Stimulated activated naive CD8-positive, alpha-beta T cell treated with anti-CD3 and anti-CD28 coated beads, Interleukin-15, Interleukin-2, amounts not matched to agents 100 U/mL and 50 U/mL, for 24 hours (primary cell): ENCODE measurements at regions not wholly inside any gene's neighbourhood (a gene's known extent, or its start where the extent isn't known, plus 50 kb on each side); places are given as distances from the start of the nearest gene placed in this dataset.
A peak's percentile ranks its signal among the peaks of the same experiment; 100 is the strongest.
"Not testable (repeated sequence)": the region's sequence is repeated elsewhere in the genome, so short reads cannot be mapped to it uniquely, and the experiment has no call there.

Experiments
- ATAC-seq: fragments of 150-1000 bp; cut with Tn5 transposase; one replicate; pipeline ENCODE4 v1.10.0; 2021
- DNase-seq: peaks from one replicate; pipeline ENCODE4 v3.0.0; 2021

DNA sequence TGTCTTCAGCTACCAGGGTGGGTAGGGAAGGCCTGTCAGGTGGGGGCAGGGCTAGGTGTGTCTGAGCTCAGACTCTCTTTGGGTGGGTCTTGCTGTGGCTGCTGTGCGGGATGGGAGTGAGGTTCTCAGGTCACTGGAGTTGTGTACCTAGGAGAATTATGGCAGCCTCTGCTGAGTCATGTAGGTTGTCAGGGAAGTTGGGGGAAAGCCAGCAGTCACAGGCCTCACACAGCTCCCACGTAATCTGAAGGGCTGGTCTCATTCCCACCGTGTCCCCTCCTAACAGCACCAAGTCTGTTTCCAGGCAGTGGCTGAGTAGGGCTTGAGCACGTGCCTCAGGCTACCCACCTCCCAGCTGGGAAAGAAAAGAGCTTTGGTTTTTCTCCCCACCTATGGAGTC is 67.0 kb downstream of the CHCHD4 start:
- no peak for ATAC-seq
- no peak for DNase-seq

DNA sequence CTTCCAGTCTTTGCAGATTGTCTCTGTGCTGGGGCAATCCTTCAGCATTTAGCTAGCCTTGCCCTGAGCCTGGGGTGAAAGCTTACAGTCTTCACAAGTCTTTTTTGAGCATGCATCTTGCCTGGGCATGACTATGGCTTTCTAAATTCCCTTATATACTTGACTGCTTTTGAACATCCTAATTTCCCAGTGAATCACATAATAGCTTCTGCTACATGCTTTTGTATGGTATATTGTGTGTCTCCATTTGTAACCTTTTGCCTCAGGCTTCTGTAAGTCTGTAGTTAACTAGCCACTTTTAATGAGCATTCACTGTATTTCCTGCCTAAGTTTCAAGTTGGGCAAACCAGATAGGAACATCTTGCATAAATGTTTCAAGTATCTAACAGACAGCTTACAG is 76.8 kb downstream of the CHCHD4 start:
- DNase-seq (no peak), ATAC-seq (no peak)

DNA sequence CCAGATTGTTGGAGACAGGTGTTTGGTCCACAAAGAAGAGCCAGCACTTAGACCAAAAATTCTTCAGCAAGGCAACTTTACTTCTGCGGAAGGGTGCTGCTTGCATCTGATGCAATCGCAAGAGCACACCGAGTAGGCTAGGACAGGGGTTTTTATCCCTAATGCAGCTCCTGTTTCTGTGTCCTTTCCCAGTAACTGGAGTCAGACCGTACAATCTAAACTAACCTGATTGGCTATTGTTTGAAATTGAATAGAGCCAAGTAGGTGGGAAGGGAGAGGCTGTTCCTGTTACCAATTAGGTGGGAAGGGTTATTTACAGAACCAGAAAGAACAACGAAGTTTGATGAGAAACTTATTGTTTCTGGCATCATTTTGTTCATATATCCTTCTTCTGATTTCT is 77.6 kb downstream of the CHCHD4 start:
- ATAC-seq: no peak
- no peak for DNase-seq

DNA sequence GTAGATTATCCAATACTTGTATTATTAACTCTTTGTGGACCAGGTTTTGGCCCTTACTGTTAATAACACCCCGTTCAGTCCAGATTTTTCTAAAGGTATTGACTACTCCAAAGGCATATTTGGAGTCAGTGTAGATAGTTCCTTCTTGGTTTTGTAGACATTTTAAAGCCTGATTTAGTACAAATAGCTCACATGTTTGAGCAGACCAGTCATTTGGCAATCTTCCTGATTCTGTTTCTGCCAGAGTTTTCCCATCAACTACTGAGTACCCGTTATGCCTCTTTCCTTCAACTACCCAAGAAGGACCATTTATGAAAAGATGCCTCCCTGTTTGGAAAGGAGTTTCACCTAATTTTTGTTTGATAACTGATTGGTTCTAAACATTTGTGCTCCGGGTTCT is 82.0 kb downstream of the CHCHD4 start:
- no peak for ATAC-seq
- no peak for DNase-seq

DNA sequence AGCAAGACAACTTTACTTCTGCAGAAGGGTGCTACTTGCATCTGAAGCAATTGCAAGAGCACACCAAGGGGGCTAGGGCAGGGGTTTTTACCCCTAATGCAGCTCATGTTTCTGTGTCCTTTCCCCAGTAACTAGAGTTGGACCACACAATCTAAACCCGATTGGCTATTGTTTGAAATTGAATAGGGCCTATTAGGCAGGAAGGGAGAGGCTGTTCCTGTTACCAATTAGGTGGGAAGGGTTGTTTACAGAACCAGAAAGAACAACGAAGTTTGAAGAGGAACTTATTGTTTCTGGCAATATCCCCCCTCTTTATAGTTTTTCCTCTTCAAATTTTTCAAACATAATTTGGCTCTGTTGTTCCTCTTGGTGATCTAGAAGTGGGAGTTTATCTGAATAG is 85.5 kb downstream of the CHCHD4 start:
- DNase-seq (no peak), ATAC-seq (no peak)

DNA sequence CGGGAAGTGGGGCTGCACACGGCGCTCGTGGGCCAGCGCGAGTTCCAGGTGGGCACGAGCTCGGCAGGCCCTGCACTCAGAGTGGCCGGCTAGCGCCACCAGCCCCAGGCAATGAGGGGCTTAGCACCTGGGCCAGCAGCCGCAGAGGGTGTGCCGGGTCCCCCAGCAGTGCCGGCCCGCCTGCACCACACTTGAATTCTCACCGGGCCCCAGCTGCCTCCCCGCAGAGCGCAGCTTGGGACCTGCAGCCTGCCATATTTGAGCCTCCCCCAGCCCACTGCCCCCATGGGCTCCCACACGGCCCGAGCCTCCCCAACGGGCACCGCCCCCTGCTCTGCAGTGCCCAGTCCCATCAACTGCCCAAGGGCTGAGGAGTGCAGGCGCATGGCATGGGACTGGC is 87.5 kb downstream of the CHCHD4 start:
- DNase-seq (no peak), ATAC-seq (no peak)

DNA sequence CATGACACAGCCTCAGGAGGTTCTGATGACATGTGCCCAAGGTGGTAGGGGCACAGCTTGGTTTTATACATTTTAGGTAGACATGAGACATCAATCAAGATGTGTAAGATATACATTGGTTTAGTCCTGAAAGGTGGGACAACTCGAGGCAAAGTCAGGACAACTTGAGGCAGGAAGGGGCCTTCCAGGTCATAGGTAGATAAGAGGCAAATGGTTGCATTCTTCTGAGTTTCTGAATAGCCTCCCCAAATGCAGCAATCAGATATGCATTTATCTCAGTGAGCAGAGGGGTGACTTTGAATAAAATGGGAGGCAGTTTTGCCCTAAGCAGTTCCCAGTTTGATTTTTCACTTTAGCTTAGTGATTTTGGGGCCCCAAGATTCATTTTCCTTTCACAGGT is 91.6 kb downstream of the CHCHD4 start:
- ATAC-seq: no peak
- DNase-seq: no peak

DNA sequence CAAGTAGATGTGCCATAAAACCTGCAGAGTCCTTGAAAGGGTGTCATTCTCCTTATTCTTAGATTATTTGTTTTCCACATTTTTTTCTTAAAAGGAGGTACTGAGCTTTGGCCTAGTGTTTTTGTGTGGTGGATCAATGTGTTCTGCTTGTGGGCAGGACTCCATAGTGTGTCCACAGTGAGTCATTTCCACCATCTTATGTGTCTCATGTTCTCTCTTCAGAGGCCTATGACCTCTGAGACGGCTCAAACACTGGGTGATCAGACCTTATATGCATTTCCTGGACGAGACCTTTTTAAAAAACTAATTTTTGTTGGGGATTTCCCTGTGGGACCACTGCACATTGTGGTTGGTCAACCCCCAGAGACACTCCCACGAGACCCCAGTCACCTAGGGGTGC is 93.4 kb downstream of the CHCHD4 start:
- DNase-seq: no peak
- peak; percentile 85 for ATAC-seq

DNA sequence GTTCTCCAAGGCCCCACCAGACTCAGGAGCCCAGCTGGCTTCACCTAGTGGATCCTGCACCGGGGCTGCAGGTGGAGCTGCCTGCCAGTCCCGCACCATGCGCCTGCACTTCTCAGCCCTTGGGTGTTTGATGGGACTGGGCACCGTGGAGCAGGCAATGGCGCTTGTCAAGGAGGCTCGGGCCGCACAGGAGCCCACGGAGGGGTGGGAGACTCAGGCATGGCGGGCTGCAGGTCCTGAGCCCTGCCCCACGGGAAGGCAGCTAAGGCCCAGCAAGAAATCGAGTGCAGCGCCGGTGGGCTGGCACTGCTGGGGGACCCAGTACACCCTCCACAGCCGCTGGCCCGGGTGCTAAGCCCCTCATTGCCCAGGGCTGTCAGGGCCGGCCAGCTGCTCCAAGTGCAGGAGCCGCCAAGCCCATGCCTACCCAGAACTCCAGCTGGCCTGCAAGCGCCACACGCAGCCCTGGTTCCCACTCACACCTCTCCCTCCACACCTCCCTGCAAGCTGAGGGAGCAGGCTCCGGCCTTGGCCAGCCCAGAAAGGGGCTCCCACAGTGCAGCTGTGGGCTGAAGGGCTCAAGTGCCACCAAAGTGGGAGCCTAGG is 95.2 kb downstream of the CHCHD4 start:
- not testable (repeated sequence) for DNase-seq, ATAC-seq

DNA sequence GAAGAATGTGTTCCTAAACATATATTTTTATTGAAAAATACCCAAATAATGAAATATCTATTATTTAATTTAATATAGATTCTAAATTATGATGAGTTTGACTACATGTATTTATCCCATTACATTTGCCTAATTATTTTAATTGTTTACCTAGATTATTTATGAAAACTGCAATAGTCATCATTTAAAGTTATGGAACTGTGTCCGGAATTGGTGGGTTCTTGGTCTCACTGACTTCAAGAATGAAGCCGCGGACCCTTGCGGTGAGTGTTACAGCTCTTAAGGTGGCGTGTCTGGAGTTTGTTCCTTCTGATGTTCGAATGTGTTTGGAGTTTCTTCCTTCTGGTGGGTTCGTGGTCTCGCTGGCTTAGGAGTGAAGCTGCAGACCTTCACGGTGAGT is 96.5 kb downstream of the CHCHD4 start:
- not testable (repeated sequence) for DNase-seq, ATAC-seq

DNA sequence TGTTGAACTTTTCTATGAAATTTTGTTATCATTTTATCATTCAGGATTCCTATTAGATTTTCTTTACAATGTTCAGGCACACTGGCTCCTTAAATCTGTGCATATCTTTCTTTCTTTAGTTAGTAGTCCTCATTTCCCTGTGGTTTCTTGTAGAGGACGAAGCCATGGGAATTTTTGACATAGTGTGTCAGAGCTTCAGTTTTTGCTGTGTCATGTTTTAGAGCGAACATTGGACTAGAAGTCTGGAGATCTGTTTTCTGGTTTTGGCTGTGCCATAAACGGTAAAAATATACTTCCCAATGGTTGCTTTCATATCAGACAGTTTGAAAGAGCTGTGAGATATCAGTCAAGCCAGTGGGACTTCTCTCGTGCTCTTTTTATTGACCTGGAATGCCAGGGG is 105.2 kb downstream of the CHCHD4 start:
- no peak for DNase-seq
- ATAC-seq: no peak

DNA sequence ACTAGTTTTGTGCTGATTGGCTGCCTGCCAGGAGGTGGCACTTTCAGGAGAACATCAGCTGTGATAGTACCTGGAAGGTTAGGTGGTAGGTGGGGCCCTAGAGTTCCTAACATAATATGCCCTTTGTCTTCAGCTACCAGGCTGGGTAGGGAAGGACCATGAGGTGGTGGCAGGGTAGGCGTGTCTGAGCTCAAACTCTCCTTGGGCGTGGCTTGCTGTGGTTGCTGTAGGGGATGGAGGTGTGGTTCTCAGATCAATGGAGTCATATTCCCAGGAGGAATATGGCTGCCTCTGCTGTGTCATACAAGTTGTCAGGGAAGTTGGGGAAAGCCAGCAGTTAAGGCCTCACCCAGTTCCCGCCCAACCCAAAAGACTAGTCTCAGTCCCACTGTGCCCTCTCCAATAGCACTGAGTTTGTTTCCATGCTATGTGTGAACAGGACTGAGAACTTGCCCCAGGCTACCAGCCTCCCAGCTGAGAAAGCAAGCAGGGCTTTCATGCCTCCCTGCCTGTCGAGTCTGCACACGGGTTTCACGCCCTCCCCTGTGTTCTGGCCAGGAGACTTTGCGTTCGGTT is 107.7 kb downstream of the CHCHD4 start:
- no peak for ATAC-seq
- no peak for DNase-seq

DNA sequence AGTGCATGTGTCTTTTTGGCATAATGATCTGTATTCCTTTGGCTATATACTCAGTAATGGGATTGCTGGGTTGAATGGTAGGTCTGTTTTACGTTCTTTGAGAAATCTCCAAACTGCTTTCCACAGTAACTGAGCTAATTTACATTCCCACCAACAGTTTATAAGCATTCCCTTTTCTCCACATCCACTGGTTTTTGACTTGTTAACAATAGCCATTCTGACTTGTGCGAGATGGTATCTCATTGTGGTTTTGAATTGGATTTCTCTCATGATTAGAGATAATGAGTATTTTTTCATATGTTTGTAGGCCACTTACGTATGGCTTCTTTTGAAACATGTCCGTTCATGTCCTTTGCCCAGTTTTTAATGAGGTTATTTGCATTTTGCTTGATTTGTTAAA is 117.7 kb downstream of the CHCHD4 start:
- DNase-seq: no peak
- ATAC-seq: no peak

DNA sequence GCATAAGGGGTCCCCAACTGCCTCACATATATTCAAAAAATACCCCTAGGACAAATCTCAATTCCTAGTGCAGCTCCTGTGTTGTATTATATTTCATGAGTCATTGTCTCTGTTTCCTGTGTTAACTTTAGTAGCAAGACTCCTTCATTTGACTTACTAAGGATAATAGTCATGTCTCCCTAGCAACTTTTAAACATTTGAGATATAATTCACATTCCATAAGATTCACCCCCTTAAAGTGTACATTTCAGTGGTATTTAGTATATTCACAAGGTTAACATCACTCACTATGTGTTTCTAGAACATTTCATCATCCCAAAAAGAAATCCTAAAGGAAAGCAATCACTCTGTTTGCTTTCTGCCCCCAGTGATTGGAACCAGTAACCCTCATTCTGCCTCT is 121.3 kb upstream of the WNT7A start:
- no peak for ATAC-seq
- no peak for DNase-seq

DNA sequence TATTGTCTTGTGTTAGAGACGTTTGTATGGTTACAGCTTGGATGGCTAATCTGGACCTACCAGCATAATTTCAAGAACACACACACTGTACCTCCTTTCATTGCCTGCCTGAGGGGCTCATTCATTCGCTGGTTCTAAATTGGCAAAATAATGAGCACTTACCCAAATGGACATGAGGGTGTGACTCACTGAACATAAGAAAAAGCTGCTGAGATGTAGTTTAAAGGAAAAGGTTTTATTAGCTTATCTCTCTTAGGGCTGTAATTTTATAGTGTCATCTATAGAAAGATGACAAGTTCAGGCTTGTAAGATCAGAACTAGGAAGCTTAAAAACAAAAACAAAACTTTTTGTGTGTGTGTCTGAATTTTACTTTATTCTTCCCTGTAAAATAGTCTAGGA is 120.7 kb upstream of the WNT7A start:
- DNase-seq (no peak), ATAC-seq (no peak)

DNA sequence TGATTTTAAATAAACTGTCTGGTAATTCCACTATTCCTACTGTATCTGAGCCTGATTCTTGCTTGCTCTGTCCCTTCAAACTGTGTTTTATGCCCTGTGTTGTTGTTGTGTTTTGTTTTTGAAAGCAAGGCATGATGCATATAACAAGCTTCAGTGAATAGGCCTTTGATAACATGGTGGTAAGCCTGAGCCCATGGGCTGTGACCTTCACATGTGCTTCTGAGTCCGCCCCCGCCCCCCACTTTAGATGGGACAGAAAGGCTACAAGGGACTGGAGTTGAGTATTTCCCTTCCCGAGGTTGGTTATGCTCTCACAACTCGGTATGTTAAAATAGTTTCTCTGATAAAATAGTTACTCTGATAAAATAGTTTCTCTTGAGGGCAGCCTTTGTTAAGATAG is 119.0 kb upstream of the WNT7A start:
- ATAC-seq (no peak), DNase-seq (no peak)

DNA sequence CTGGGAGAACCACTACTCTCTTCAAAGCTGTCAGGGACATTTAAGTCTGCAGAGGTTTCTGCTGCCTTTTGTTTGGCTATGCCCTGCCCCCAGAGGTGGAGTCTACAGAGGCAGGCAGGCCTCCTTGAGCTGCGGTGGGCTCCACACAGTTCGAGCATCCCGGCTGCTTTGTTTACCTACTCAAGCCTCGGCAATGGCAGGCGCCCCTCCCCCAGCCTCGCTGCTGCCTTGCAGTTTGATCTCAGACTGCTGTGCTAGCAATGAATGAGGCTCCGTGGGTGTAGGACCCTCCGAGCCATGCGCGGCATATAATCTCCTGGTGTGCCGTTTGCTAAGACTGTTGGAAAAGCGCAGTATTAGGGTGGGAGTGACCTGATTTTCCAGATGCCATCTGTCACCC is 115.3 kb upstream of the WNT7A start:
- not testable (repeated sequence) for ATAC-seq, DNase-seq

DNA sequence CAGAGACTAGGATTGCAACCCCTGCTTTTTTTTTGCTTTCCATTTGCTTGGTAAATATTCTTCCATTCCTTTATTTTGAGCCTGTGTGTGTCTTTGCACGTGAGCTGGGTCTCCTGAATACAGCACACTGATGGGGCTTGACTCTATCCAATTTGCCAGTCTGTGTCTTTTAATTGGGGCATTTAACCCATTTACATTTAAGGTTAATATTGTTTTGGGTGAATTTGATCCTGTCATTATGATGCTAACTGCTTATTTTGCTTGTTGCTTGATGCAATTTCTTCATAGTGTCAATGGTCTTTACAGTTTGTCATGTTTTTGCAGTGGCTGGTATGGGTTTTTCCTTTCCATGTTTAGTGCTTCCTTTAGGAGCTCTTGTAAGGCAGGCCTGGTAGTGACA is 109.1 kb upstream of the WNT7A start:
- not testable (repeated sequence) for ATAC-seq, DNase-seq

DNA sequence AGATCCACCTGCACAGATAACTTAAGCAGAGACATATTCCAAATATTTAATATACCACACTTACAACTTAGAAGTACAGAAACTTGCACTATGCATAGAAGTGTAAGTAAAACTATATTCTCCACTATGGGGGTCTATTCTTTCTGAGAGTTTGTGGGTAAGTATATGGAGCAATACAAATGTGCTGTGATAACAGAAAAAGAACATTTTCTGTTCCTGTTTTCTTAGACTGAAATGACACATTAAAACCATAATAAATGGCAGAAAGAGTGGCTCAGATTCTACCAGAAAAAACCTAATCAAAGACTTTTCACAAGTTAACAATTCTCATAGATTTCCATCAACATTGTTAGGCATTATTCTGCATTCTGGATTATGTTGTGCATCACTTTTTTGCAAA is 96.6 kb upstream of the WNT7A start:
- DNase-seq (no peak), ATAC-seq (no peak)

DNA sequence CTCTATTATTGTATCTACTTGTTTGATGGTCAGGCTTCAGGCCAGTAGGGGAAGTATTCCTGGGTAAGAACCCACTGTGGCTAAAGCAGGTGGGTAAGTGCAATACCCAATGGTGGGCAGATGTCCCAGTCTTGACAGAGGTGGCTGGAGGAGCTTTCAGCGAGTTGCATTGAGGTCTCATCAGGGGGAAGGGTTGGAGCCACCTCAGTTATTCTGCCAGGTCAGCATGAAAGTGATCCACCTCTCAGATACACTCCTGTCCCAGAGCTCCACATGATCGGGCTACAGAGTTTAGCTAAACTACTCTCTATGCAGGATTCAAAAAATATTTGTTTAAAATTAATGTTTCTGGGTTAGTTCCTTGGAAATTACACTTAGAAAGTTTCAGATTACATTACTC is 95.8 kb upstream of the WNT7A start:
- no peak for ATAC-seq
- no peak for DNase-seq

DNA sequence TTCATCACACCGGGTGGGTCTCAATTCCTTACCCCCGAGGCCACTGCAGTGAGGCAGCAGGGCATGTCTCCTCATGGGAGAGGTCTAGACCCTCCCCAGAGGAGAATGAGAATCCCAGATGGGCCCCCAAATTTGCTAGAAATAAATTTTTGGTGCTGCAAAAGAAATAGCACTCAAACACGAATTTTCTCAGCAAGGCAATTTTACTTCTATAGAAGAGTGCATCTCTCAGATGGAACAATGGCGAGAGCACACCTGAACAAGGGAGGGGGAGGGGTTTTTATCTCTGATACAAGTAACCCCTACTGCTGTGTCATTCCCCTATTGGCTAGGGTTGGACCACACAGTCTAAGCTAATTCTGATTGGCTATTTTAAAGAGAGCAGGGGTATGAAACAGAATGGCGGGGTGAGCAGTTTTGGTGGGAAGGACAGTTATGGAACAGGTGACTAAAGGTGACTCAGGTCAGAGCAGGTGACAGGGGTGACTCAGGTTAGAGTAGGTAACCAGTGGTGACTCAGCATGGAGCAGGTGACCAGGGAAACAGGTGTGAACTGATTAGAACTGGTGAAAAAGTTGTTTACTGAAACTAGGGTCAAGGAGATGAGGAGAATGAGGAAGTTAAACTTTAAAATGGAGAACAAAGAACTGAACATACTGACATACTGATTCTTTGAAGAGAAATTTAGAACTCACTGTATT is 93.0 kb upstream of the WNT7A start:
- DNase-seq: no peak
- no peak for ATAC-seq

DNA sequence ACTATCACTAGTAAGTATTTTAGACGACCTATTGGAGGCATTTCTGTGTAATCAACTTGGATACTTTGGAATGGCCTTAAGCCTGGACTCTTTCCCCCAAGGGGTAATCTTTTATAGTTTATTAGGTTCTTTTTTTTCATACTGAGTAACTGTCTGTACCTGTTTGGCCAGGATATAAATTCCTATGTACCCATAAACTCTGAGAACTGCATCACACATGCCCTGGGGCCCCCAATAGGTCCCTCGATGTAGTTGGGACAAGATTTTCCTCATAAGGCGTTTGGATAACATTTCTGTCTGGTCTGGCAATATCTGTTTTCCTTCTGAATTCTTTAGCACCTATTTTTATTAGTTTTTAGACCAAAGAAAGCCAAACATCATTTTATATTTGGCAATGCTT is 86.4 kb upstream of the WNT7A start:
- DNase-seq: no peak
- no peak for ATAC-seq

DNA sequence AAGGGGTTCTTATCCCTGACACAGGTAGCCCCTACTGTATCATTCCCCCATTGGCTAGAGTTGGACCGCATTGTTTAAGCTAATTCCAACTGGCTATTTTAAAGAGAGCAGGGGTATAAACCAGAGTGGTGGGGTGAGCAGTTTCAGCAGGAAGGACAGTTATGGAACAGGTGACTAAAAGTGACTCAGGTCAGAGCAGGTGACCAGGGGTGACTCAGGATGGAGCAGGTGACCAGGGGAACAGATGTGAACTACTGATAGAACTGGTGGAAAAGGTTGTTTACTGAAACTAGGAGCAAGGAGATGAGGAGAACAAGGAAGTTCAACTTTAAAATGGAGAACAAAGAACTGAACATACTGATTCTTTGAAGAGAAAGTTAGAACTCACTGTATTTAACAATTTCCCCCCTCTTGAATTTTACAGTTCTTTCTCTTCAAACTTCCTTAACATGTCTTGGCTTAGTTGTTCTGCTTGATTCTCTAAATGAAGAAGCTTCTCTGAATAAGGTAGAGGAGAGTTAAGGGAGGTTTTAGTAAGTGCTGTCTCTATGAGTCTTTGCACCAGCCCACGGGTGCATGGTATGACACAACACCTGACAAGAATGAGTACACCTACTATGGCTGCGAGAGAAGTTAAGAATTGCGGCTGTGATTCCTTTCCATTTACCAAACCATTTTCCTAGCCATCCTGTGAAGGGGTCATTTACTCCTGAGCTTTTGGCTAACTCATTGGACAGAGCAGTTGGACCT is 83.4 kb upstream of the WNT7A start:
- ATAC-seq: no peak
- DNase-seq: no peak
